GM18511 (cell line): ENCODE measurements at regions not wholly inside any gene's neighbourhood (a gene's known extent, or its start where the extent isn't known, plus 50 kb on each side); places are given as distances from the start of the nearest gene placed in this dataset.
"Not testable (repeated sequence)": the region's sequence is repeated elsewhere in the genome, so short reads cannot be mapped to it uniquely, and the experiment has no call there.

Experiments used
- ATAC-seq: cut with Tn5 transposase; IDR thresholded peaks from one replicate; pipeline ENCODE4 v1.9.1; 2021; ENCODE audit warnings: mild to moderate bottlenecking, moderate library complexity; ENCODE audit not compliant: unreplicated experiment

- no peak for ATAC-seq
Observed at GRCh38 chr9:75531588-75531987, 358.9 kb upstream of the PCSK5 start.

- no peak for ATAC-seq
Observed at GRCh38 chr9:75532233-75533050, 358.0 kb upstream of the PCSK5 start.

DNA sequence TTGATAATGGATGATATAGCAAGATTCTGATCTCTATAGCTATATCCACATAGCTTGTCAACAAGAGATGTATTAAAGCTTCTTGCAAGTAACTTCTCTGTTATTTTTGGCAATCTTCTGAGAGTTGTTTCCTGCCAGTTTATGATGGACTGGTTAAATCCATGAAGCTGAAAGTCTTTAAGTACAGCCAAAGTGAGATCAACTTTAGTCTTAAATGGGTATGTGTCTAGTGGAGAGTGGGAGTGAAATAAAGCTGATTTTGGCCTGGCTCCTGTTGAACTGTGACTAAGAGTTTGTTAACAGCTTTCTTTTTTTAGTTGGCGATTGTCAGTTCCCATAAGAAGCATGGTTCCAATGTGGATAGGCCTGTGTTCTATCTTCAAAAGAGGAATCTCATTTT, 350.9 kb upstream of the PCSK5 start:
- ATAC-seq = no peak

DNA sequence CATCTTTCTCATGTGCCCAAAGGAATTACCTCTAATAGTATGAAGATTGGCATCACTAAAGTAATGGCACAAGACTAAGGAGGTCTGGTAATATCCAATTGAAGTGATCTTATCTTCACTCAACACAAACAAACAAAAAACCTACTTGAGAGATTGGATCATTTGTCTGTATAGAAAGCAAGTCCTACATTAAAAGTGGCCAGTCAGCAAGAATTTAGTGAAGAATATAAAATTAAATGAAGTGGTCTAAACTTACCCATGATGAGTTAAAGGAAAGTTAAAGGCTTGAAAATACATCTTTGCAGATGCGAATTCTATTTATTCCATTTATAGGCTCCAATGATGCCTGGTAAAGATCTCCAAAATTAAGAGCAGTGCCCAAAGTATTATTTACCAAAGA, 350.3 kb upstream of the PCSK5 start:
- ATAC-seq = no peak

DNA sequence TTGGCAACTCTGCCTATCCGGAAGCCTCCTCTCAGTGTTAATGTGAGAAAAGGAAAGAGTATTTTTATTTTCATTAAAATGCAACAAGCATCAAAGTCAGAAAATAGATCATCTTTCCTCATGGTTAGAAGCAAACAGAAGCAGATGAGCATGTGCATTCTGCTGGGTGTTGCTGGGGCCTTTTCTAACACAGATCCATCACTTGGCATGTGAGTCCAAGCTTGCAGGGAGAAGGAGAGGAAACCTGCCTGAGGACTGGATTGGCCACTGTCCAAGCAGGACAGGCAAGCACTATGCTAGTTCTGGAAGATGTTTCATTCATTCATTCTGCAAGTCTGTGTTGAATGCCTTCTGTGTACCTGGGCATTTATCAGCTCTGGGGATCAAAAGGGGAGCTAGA, 348.7 kb upstream of the PCSK5 start:
- no peak for ATAC-seq

- no peak for ATAC-seq
Observed at GRCh38 chr9:75544815-75545214, 345.7 kb upstream of the PCSK5 start.

DNA sequence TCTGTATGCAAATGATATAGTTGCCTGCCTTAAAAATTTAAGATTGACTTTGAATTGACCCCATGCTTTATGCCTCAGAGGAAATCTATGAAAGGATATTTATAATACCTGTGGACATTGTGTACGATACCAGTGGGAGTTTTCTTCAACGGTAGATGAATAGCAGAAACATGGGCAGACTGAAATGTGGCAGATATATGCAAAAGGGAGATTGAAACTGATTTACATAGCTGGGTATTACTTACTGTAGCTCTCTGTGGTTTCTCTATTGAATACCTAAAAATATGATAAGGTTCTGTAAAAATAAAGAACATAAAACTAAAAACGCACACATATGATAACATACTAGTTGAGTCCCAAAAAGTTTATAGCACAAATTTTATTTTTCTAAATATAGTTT, 345.2 kb upstream of the PCSK5 start:
- ATAC-seq = no peak

DNA sequence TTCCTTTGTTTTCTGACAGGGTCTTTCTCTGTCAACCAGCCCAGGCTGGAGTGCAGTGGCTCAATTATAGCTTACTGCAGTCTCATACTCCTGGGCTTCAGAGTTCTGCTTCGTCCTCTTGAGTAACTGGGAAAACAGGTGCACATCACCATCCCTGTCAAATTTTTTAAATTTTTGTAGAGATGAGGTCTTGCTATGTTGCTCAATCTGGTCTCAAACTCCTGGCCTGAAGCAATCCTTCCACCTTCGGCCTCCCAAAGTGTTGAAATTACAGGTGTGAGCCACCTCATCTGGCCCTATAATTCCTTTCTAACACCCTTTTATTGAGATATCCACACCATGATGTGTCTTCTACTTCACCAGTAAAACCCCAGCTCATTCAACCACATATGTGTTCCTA, 341.6 kb upstream of the PCSK5 start:
- no peak for ATAC-seq

- ATAC-seq = no peak
Observed at GRCh38 chr9:75551861-75552260, 338.6 kb upstream of the PCSK5 start.

DNA sequence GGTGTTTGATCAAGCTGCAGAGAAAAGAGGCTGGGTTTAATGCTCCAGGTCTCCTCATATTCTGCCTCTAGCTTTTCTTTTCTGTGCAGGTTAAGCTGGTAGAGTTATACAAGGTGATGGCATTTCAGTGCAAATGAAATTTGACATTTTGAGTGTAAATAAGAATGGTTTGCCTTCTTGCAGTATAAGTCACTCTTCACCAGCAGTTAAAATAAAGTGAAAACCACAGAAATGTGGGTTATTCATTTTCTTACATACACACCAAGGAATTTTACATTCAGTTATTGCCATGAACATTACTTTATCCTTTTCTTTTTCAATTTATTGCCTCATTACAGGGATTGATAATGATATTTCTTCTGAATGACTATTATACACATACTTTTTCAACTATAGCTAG, 337.5 kb upstream of the PCSK5 start:
- ATAC-seq = no peak

GRCh38 chr9:75566813-75567212, 323.7 kb upstream of the PCSK5 start:
- ATAC-seq = not testable (repeated sequence)

DNA sequence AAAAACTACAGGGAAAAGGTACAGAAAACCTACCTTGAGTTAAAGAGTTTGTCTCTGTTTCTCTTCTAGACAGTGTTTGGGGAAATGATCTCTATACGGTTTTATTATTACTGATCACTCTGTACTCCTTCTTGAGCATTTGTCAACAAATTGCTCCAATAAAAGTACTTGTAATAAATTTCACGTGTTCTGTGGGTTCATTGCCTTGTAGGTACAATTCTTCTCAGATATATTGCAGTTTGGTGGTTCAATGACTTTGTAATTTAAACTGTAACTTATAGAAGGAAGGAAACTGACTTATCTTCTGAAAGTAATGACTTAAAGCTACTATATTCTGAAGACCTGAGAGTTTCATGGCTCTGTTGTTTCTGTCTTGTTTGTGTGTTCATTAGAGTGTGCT, 319.9 kb upstream of the PCSK5 start:
- no peak for ATAC-seq

DNA sequence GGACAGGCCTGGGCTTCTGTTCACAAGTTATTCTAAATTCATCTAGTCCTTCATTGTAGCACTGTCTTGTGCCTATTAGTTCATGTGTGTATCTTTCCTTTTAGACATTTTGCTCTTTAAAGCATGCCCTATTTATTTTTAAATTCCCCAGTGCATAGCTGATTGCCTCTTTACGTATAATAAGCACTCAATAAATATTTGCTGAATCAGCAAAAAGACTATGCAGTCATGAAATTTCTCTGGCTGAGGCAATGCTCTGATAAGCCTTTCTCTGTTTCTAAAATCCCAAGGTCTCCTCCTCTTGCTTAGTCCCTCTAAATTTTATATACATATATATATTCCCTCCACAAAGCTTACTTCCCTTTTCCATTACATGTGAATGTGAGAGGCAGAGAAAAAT, 315.9 kb upstream of the PCSK5 start:
- ATAC-seq = no peak

DNA sequence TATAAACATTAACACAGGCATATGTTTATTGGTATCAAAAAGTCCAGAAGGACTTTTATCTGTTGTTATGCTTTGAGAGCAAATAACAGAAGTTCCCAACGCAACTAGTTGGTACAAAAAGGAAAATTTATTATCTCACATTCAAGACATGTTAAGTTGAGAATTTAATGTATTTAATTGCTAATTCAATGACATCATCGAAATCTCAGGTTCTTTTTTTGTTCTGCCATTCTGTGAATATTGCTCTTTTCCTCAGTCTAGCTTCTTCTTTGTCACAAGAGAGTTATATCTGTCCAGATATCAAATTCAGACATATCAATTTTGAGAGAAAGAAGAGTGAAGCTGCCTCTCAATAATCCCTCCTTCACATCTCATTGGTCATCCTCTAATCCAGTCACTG, 307.6 kb upstream of the PCSK5 start:
- ATAC-seq = no peak

- ATAC-seq = no peak
Observed at GRCh38 chr9:75588808-75589207, 301.7 kb upstream of the PCSK5 start.

GRCh38 chr9:75589497-75589896, 301.0 kb upstream of the PCSK5 start:
- ATAC-seq = no peak

GRCh38 chr9:75591972-75592371, 298.5 kb upstream of the PCSK5 start:
- ATAC-seq = no peak

- no peak for ATAC-seq
Observed at GRCh38 chr9:75592586-75592985, 297.9 kb upstream of the PCSK5 start.

DNA sequence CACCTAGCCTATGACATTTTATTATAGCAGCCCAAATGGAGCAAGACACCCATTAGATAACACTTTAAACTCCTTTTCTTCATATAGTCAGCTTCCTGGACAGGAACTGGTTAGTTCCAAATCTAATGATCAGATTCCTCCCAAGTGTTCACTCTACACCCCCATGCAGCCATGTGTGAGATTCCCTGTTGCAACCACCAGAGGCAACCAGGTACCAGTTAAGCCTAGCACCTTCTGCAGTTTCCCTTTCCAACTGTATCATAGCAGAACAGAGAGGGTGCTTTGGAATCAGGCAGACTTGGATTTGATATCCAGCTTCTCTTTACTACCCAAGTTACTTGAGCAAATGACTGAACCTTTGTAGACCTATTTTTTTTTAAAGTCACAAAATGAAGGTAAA, 296.6 kb upstream of the PCSK5 start:
- no peak for ATAC-seq

GRCh38 chr9:75599126-75599525, 291.3 kb upstream of the PCSK5 start:
- ATAC-seq = no peak

DNA sequence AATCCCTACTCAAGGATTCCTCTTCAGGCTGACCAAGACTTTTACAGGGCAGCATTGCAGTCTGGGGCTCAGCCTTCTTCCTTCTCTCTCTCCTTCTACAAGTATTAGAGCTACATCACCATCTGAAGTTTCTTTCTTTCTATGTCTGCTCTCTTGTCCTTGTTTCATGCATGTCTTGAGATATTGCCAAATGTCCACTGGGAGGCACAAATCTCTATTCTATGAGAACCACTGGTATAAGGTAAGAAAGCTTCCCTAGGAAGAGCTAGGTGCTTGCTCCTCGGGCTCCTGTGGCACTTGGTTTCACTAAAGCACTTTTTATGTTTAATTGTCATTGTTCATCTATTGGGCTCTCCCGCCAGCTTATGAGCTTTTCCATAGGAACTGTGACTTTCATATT, 289.2 kb upstream of the PCSK5 start:
- no peak for ATAC-seq

DNA sequence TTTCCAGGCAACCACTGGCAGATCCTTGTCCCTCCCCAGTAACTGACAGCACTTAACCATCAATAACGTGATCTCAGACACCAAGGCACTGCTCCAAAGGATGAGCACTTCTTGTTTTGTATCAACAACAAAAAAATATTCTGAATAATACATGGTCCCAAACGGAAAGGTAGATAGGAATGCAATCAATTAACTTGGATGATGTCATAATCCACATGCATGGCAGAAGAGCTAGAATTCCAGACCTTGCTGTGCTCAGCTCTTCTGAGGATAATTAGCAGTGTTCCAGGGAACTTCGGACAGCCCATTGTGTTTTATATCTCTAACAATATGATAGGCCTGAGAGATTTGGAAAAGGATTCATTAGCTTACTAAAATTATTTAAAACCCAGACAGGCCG, 288.4 kb upstream of the PCSK5 start:
- ATAC-seq = no peak

DNA sequence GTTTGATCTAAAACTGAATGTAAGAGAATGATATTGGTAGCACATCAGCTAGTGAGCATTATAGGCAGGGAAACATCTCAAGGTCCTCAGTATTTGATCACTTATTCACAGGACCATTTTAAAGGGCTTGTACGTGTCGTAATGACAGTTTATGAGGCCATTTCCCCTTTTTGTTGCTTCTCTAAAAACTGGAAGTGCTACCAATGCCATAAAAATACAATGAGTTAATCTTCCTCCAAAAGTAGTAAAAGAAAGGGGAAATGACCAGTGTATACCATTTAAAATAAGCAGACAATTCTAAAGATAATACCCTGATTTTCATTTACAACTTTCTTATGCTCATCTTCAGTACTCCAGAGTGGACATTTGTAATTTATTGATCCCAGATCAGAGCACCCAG, 285.8 kb upstream of the PCSK5 start:
- no peak for ATAC-seq
